Frontal cortex (tissue), 3 donors: ENCODE measurements at regions not wholly inside any gene's neighbourhood (a gene's known extent, or its start where the extent isn't known, plus 50 kb on each side); places are given as distances from the start of the nearest gene placed in this dataset.
A peak's percentile ranks its signal among the peaks of the same experiment; 100 is the strongest.
"Not testable (repeated sequence)": the region's sequence is repeated elsewhere in the genome, so short reads cannot be mapped to it uniquely, and the experiment has no call there.

Source experiments
- DNase-seq, 2 donors: peaks; one replicate each; pipeline ENCODE4 v3.0.0; 2012; ENCODE audit warnings: low spot score in 2 of 2
- FAIRE-seq: peaks from 2 replicates; lab custom pipeline; 2012; peaks lifted over from hg19 to GRCh38; lab: Jason Lieb, UNC
- donor health status: control.
- donor health status: control.
- donor health status: control.

GRCh38 chr4:98828801-98829200 is 100.1 kb downstream of the EIF4E start:
- FAIRE-seq (no peak), DNase-seq (no peak)

- no peak for DNase-seq
Measured at GRCh38 chr4:98827661-98828060, 101.3 kb downstream of the EIF4E start.

GRCh38 chr4:98822144-98822543 is 106.8 kb downstream of the EIF4E start:
- FAIRE-seq (no peak), DNase-seq (no peak)

More at GRCh38 chr4:98827661-98828060, 101.3 kb downstream of the EIF4E start:
- no peak for FAIRE-seq

GRCh38 chr4:98818116-98818515 is 110.8 kb downstream of the EIF4E start:
- not testable (repeated sequence) for FAIRE-seq, DNase-seq

GRCh38 chr4:98816816-98817215 is 112.1 kb downstream of the EIF4E start:
- no peak for DNase-seq
- FAIRE-seq = no peak

GRCh38 chr4:98816386-98816785 is 112.5 kb downstream of the EIF4E start:
- no peak for DNase-seq
- FAIRE-seq = no peak

GRCh38 chr4:98804403-98804802 is 124.5 kb downstream of the EIF4E start:
- DNase-seq (no peak), FAIRE-seq (no peak)

GRCh38 chr4:98803251-98803650 is 125.7 kb downstream of the EIF4E start:
- DNase-seq (no peak), FAIRE-seq (no peak)

GRCh38 chr4:98802770-98803198 is 126.1 kb downstream of the EIF4E start:
- DNase-seq (no peak), FAIRE-seq (no peak)

- DNase-seq (peak; percentile 8 to 10), FAIRE-seq (no peak)
Measured at GRCh38 chr4:98801259-98801725, 127.6 kb downstream of the EIF4E start.

- FAIRE-seq (no peak), DNase-seq (no peak)
Measured at GRCh38 chr4:98796991-98797390, 131.9 kb downstream of the EIF4E start.

- no peak for FAIRE-seq
- no peak for DNase-seq
Measured at GRCh38 chr4:98794565-98795205, 134.2 kb downstream of the EIF4E start.

- FAIRE-seq (no peak), DNase-seq (no peak)
Measured at GRCh38 chr4:98793658-98794057, 135.2 kb upstream of the TSPAN5 start.

GRCh38 chr4:98786866-98787265 is 128.5 kb upstream of the TSPAN5 start:
- no peak for FAIRE-seq

GRCh38 chr4:98784947-98785706 is 126.7 kb upstream of the TSPAN5 start:
- DNase-seq (no peak), FAIRE-seq (no peak)

More at GRCh38 chr4:98786866-98787265, 128.5 kb upstream of the TSPAN5 start:
- DNase-seq = no peak

- no peak for FAIRE-seq
- DNase-seq = no peak
Measured at GRCh38 chr4:98781641-98782357, 123.4 kb upstream of the TSPAN5 start.

- FAIRE-seq = no peak
- no peak for DNase-seq
Measured at GRCh38 chr4:98780926-98781325, 122.5 kb upstream of the TSPAN5 start.

GRCh38 chr4:98779088-98779487 is 120.7 kb upstream of the TSPAN5 start:
- DNase-seq = no peak
- no peak for FAIRE-seq

GRCh38 chr4:98778206-98778605 is 119.8 kb upstream of the TSPAN5 start:
- no peak for FAIRE-seq

GRCh38 chr4:98775672-98776071 is 117.3 kb upstream of the TSPAN5 start:
- FAIRE-seq = no peak
- DNase-seq = no peak

More at GRCh38 chr4:98778206-98778605, 119.8 kb upstream of the TSPAN5 start:
- DNase-seq = no peak

GRCh38 chr4:98773638-98774037 is 115.2 kb upstream of the TSPAN5 start:
- DNase-seq (no peak), FAIRE-seq (no peak)
